Heart right ventricle (tissue), 16 donors: ENCODE measurements at regions not wholly inside any gene's neighbourhood (a gene's known extent, or its start where the extent isn't known, plus 50 kb on each side); places are given as distances from the start of the nearest gene placed in this dataset.

Source experiments
- ATAC-seq, 8 donors: fragments of 200-7000 bp; cut with Tn5 transposase; one replicate each; pipeline ENCODE4 v1.9.1; 2020; ENCODE audit warnings: mild to moderate bottlenecking in 8 of 8, moderate library complexity in 8 of 8, moderate number of reproducible peaks in 1 of 8
- DNase-seq, 2 donors: peaks; one replicate each; pipeline ENCODE4 v3.0.0-alpha.2; 2020
- H3K27ac ChIP-seq, 10 donors: fragments of 200-600 bp; sonication (generic) in 2 of 10; one replicate each; pipeline versions ENCODE4 v1.5.0 to v1.8.0; 2020 to 2022; ENCODE audit warnings: mild to moderate bottlenecking in 3 of 10
- H3K27me3 ChIP-seq, 7 donors: fragments of 200-600 bp; one replicate each; pipeline ENCODE4 v1.8.0; 2021 to 2022; ENCODE audit warnings: mild to moderate bottlenecking in 2 of 7
- H3K36me3 ChIP-seq, 9 donors: fragments of 200-600 bp; sonication (generic) in 1 of 9; one replicate each; pipeline versions ENCODE4 v1.5.0 to v1.8.0; 2020 to 2022; ENCODE audit warnings: mild to moderate bottlenecking in 2 of 9
- H3K4me1 ChIP-seq, 9 donors: fragments of 200-600 bp; sonication (generic) in 1 of 9; one replicate each; pipeline versions ENCODE4 v1.5.0 to v1.8.0; 2020 to 2022; ENCODE audit warnings: mild to moderate bottlenecking in 4 of 9
- H3K4me3 ChIP-seq, 10 donors: fragments of 200-600 bp; sonication (generic) in 2 of 10; one replicate each; pipeline versions ENCODE4 v1.5.0 to v1.8.0; 2020 to 2022; ENCODE audit warnings: mild to moderate bottlenecking in 7 of 10, moderate library complexity in 2 of 10
- H3K9me3 ChIP-seq, 11 donors: fragments of 200-600 bp in 10 of 11; sonication (generic) in 2 of 11; one replicate each; pipeline versions ENCODE4 v1.5.0 to v1.8.0; 2013 to 2022; ENCODE audit warnings: mild to moderate bottlenecking in 2 of 11, control low read depth in 1 of 11, moderate library complexity in 1 of 11
- CTCF ChIP-seq, 9 donors: fragments of 200-600 bp; sonication (generic) in 2 of 9; IDR thresholded peaks; one replicate each; pipeline versions ENCODE4 v1.5.0 to v1.8.0; 2021 to 2022; ENCODE audit warnings: antibody characterized with exemption in 9 of 9, mild to moderate bottlenecking in 5 of 9, moderate library complexity in 1 of 9
- whole genome bisulfite sequencing, 2 donors: extraction: QIAGEN DNeasy Blood & Tissue Kit; methylation state at CpG; one replicate each; pipeline ENCODE4 v1.1.7; 2013; ENCODE audit warnings: inconsistent platforms in 1 of 2; 5-methylcytosine and 5-hydroxymethylcytosine counted together
- intact Hi-C, 10 donors: fragments of 100-400 bp; cut with DNase I; formaldehyde crosslinking; loops; one replicate each; pipeline versions ENCODE4 v1.11.1 to v1.14.2; 2022
- donor health status: Arrhythmogenic right ventricular cardiomyopathy.
- donor health status: ischemic (EF 13 %, LVEDD 7.1; RV severe dilation, severe dysfunction).
- donor health status: healthy with polysubstance abuse.
- donor health status: DM: no; HTN: yes; CAD: no.
- donor health status: DM: no; HTN: no; CAD: no.
- donor health status: ischemic (EF 25% LVEDD 6.9; RV normal size, moderate dysfunction).
- donor health status: ischemic (EF 25% LVEDD 5.7; RV mildly dilated, moderate dysfunction).
- donor health status: healthy.
- donor health status: DM: yes; HTN: yes; CAD: no.
- donor health status: Ischemic cardiomyopathy.
- donor health status: ischemic (EF 35%, LVEDD 5.7; RV mildly dilated, moderate dysfunction).
- donor health status: nonischemic (EF 11% LVEDD 7.7; RV severe dilation, severe dysfunction).
- donor health status: DM: yes; HTN: yes; CAD: no.
- donor health status: PGD.
- donor health status: ischemic (EF 29% LVEDD 5.4; RV normal size, mild dysfunction).
- donor health status: nonischemic (EF 23%, LVEDD 6.1; RV moderate dilation, normal function).

GRCh38 chr2:240209493-240209892 is 69.0 kb upstream of the OTOS start:
- 77 to 83% methylated on average over 9 of the region's 9 CpGs for WGBS, 2 donors
- DNase-seq (no peak), ATAC-seq (no peak)
- peaks cover 0 to 11% (median 0%) of the 10 kb centered on the region in 7 donors for H3K27me3 ChIP-seq
- H3K36me3 ChIP-seq: no peaks in the 10 kb centered on the region
- TF ChIP-seq CTCF (IDR thresholded peaks at IDR 0.05): no peak
- H3K4me1 ChIP-seq: no peaks in the 10 kb centered on the region
- no peak overlapping the region for H3K4me3 ChIP-seq
- H3K9me3 ChIP-seq: peaks cover 0 to 8% (median 0%) of the 10 kb centered on the region in 11 donors
- no peak overlapping the region for H3K27ac ChIP-seq
- intact Hi-C loops: no loop called here

- TF ChIP-seq CTCF (IDR thresholded peaks at IDR 0.05): no peak
- 79 to 86% methylated on average over 22 of the region's 22 CpGs for WGBS, 2 donors
- no peak for DNase-seq
Observed at GRCh38 chr2:240210198-240210965, 69.9 kb upstream of the OTOS start.

GRCh38 chr2:240211096-240211495 is 70.6 kb upstream of the OTOS start:
- peaks cover 0 to 11% (median 0%) of the 10 kb centered on the region in 7 donors for H3K27me3 ChIP-seq
- H3K4me1 ChIP-seq: no peaks in the 10 kb centered on the region
- H3K36me3 ChIP-seq: no peaks in the 10 kb centered on the region
- no peak for ATAC-seq
- H3K9me3 ChIP-seq: peaks cover 0 to 8% (median 0%) of the 10 kb centered on the region in 11 donors
- no peak overlapping the region for H3K4me3 ChIP-seq
- H3K27ac ChIP-seq: no peak overlapping the region
- intact Hi-C loops: no loop called here
- no peak for DNase-seq
- WGBS, 2 donors: 83 to 91% methylated on average over 8 of the region's 8 CpGs
- TF ChIP-seq CTCF (IDR thresholded peaks at IDR 0.05): no peak

More at GRCh38 chr2:240210198-240210965, 69.9 kb upstream of the OTOS start:
- H3K9me3 ChIP-seq: peaks cover 0 to 8% (median 0%) of the 10 kb centered on the region in 11 donors
- H3K27me3 ChIP-seq: peaks cover 0 to 11% (median 0%) of the 10 kb centered on the region in 7 donors
- H3K27ac ChIP-seq: no peak overlapping the region
- intact Hi-C loops: no loop called here
- no peaks in the 10 kb centered on the region for H3K4me1 ChIP-seq
- no peaks in the 10 kb centered on the region for H3K36me3 ChIP-seq
- no peak overlapping the region for H3K4me3 ChIP-seq
- ATAC-seq: no peak

GRCh38 chr2:240211598-240212424 is 71.4 kb upstream of the OTOS start:
- H3K4me3 ChIP-seq: no peak overlapping the region
- ATAC-seq (no peak), DNase-seq (no peak)
- 80 to 83% methylated on average over 17 of the region's 17 CpGs for WGBS, 2 donors
- H3K27me3 ChIP-seq: peaks cover 0 to 11% (median 0%) of the 10 kb centered on the region in 7 donors
- H3K36me3 ChIP-seq: no peaks in the 10 kb centered on the region
- TF ChIP-seq CTCF (IDR thresholded peaks at IDR 0.05): no peak
- H3K9me3 ChIP-seq: peaks cover 0 to under 1% (median 0%) of the 10 kb centered on the region in 11 donors
- H3K4me1 ChIP-seq: no peaks in the 10 kb centered on the region
- intact Hi-C loops: no loop called here
- H3K27ac ChIP-seq: no peak overlapping the region
